ENCODE measurements at regions not wholly inside any gene's neighbourhood (a gene's known extent, or its start where the extent isn't known, plus 50 kb on each side); places are given as distances from the start of the nearest gene placed in this dataset.
"Not testable (repeated sequence)": the region's sequence is repeated elsewhere in the genome, so short reads cannot be mapped to it uniquely, and the experiment has no call there.

GRCh38 chr5:117343726-117344125 lies 769.1 kb upstream of the SEMA6A start:
- not testable (repeated sequence) for DNase-seq

GRCh38 chr5:117337064-117337749 lies 762.6 kb upstream of the SEMA6A start:
- no peak for DNase-seq

GRCh38 chr5:117336208-117336607 lies 761.6 kb upstream of the SEMA6A start:
- no peak for DNase-seq

DNA sequence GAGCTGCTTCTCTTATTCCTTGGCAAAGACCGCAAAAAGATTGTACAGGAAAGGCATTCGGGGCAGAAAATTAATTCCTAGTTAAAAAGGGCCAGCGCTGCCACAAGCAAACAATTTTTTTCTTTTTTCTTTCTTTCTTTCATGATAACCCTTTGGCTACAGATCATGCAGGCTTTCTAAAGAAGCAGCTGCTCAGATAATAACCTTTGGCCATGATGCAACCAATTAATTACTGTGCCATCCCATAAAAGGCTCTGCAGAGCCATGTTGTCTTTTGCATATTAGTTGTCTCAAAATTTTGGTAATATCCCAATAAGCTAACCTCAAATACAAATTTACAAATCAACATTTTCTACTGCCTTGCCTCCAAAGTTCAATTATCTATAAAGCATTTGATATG lies 758.4 kb upstream of the SEMA6A start:
- DNase-seq, result no peak

DNA sequence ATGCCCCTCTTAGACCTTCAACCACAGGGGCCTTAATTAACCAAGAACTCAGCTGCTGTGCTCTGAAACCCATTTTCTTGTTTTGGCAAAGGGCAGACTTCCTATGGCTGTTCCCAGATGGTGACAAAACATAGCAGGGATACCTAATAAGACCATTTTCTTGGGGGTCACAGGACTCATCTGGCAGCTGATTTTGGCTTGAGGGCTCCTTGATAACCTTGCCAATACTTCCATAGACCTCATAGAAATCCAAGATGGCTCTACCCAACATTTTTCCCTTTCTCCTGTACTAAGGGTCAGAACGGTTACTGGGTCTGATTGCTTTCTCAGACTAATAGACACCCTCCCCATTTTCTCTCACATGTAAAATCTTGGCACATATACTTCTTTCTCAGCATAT lies 757.7 kb upstream of the SEMA6A start:
- no peak for DNase-seq

GRCh38 chr5:117327511-117327910 lies 752.9 kb upstream of the SEMA6A start:
- no peak for DNase-seq

DNA sequence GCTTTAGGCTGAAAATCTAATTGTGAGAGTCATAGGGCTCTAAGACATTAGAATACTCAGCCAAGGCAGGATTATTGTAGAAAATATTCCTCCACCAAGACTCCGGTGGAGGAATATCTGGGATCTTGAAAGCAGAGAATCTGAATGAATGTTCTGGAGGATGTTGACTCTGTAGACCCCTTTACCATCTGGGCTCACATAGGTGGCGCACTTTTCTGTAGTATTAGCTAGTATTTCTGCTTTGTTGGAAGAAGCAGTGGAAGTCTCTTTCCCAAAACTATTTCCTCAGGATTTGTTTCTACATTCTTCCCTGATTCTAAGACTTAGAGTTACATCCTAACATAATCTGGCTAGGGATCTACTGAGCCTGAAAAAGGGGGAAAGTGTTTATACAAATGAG lies 752.4 kb upstream of the SEMA6A start:
- DNase-seq, result no peak

GRCh38 chr5:117318528-117318927 lies 743.9 kb upstream of the SEMA6A start:
- no peak for DNase-seq

GRCh38 chr5:117315170-117315569 lies 740.5 kb upstream of the SEMA6A start:
- DNase-seq, result no peak

DNA sequence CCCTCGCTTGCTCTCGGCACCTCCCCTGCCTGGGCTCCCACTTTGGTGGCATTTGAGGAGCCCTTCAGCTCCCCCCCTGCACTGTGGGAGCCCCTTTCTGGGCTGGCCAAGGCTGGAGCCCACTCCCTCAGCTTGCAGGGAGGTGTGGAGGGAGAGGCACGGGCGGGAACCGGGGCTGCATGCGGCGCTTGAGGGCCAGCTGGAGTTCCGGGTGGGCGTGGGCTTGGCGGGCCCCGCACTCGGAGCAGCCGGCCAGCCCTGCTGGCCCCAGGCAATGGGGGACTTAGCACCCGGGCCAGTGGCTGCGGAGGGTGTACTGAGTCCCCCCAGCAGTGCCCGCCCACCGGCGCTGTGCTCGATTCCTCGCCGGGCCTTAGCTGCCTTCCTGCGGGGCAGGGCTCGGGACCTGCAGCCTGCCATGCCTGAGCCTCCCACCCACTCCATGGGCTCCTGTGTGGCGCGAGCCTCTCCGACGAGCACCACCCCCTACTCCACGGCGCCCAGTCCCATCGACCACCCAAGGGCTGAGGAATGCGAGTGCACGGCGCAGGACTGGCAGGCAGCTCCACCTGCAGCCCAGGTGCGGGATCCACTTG lies 730.0 kb upstream of the SEMA6A start:
- not testable (repeated sequence) for DNase-seq

DNA sequence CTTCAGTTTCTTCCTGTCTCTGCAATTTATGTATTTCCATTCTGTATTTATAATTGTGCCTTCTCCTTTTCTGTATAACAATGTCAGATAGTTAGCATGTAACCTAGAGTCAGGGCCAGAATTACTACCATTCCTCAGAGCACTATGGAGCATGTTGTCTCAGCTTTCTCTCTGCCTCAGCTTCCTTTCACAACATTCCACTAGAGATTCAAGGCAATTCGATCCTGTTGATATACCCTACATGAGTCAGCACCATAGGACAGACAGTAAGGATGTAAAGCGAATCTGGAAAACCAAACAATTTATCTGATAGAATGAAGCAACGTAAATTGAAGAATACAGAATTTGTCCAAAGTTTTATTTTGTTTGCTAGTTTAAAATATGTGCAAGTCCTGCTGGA lies 728.3 kb upstream of the SEMA6A start:
- DNase-seq, result no peak

GRCh38 chr5:117302473-117302872 lies 727.9 kb upstream of the SEMA6A start:
- no peak for DNase-seq

- no peak for DNase-seq
Measured at GRCh38 chr5:117299936-117300328, 725.3 kb upstream of the SEMA6A start.

GRCh38 chr5:117299224-117299935 lies 724.8 kb upstream of the SEMA6A start:
- DNase-seq, result no peak

- DNase-seq, result no peak
Measured at GRCh38 chr5:117296872-117297271, 722.2 kb upstream of the SEMA6A start.

DNA sequence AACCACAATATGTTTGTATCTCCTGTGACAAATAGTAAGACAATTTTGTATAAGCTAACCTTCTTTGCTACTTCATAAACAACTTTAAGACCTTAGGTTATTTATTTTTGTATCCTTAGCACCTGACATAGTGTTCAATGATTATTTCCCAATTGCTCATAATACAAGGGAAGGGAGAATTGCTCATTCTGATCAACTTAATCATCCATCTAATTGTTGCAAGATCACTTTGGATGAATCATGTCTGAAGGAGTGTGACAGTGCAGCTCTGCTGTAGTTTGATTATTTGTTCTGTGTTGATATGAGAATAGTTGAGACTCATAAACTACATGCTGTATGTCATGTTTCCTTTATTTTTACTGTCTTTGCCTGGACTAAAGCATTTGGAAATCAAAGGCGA lies 721.3 kb upstream of the SEMA6A start:
- no peak for DNase-seq

DNA sequence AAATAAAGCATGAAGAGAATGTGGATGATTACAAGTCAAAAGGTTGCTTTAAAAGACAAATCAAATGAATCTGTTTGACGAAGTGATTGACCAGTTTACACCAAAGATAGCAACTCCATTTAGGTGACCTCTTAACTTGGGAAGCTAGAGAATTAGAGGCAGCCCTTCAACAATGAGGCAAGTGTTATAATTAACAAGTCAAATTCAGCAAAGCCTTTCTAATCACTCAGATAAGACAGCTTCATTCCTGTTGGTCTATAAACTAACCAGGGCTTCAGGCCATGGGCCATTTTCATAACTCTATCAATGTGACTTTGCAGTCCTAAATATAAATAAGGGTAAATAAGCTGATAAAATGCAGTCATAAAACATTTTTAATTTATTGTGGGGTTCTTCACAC lies 712.2 kb upstream of the SEMA6A start:
- DNase-seq, result no peak

DNA sequence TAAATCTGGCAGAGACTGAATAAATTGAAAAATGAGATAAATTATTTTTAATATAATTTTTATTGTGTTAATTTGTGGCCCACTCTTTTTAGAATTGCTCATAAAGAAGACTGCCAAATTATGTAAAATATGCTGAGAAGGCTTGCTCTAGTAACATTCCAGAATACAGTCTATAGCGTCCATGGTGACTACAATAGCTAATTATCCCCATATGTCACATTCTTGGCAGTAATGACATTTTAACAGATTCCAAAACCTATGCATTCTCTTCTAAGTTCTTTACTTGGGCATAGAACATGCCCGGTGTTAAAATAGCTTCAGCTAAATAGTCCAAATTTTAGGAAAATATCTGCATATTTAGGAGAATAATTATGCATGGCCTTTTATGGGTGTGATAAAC lies 697.0 kb upstream of the SEMA6A start:
- no peak for DNase-seq

GRCh38 chr5:117266280-117266679 lies 691.7 kb upstream of the SEMA6A start:
- no peak for DNase-seq

DNA sequence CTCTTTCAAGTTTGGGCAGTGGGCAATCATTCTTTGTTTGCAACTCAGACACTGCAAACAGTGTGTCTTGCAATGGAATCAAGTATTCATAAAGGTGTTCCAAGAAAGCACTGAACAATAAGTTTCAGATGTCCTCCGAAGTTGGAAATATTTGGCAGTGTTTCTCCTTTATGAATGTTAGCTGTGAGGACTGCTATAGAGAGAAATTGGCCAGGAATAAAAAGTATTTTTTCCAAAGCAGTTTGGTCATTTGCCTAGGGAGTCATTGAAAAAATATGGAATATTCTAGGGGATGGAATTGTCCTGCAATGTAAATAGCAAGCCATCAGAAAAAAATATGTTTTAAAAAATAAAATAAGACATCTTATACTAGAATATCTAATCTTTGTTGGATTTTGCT lies 688.6 kb upstream of the SEMA6A start:
- no peak for DNase-seq

- no peak for DNase-seq
Measured at GRCh38 chr5:117262572-117263131, 688.0 kb upstream of the SEMA6A start.

GRCh38 chr5:117261948-117262571 lies 687.4 kb upstream of the SEMA6A start:
- no peak for DNase-seq

DNA sequence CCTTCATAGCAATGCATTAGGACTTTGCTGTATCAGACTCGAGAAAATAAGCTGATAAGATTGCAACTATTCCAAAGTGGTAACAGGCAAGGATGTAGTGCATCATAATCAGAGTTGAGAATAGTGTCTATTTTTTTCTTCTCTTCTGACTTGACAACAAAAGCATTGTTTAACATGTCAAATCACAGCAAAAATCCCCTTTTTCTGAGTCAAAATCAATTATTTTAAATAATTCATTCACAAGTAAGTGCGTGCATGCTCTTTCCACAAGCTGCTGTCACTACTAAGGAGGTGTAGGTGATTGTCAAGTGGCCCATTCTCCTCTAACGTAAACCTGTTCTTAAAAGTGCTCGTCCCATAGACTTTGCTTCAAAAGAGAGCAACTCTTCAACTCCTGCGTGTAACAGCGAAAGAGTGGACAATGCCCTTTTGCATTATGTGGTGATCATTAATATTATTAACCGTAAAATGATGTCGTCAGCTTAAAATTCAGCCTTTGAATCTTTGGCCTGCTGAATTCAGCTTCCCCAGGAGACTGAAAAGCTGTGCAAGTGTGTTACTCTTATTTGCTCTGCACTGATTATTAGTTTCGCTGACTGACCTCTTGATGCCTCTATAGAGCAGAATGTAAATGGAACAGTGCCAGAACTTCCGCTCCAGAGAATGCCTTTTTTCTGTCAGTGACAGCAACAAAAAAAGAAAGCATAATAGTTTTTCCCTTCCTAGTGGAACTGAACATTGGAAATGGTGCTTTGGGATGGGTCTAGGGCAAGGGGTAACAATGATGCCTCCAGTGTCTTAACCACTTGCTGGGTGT lies 680.8 kb upstream of the SEMA6A start:
- DNase-seq, result no peak
